NCI-H1417 (cell line): ENCODE measurements at regions not wholly inside any gene's neighbourhood (a gene's known extent, or its start where the extent isn't known, plus 50 kb on each side); places are given as distances from the start of the nearest gene placed in this dataset.
"Not testable (repeated sequence)": the region's sequence is repeated elsewhere in the genome, so short reads cannot be mapped to it uniquely, and the experiment has no call there.

Source experiments
- DNase-seq, 3 experiments: peaks; one replicate each; lab custom pipeline; 2025; lab: John Stamatoyannopoulos, UW

- DNase-seq = no peak
Measured at GRCh38 chr3:145022447-145022846, 1050.8 kb downstream of the DIPK2A start.

GRCh38 chr3:145024700-145025099, 1053.1 kb downstream of the DIPK2A start:
- no peak for DNase-seq

GRCh38 chr3:145027186-145027585, 1055.6 kb downstream of the DIPK2A start:
- not testable (repeated sequence) for DNase-seq

GRCh38 chr3:145032791-145033190, 1061.2 kb downstream of the DIPK2A start:
- DNase-seq = no peak

GRCh38 chr3:145035682-145036081, 1064.1 kb downstream of the DIPK2A start:
- no peak for DNase-seq

- not testable (repeated sequence) for DNase-seq
Measured at GRCh38 chr3:145054055-145054454, 1082.4 kb downstream of the DIPK2A start.

GRCh38 chr3:145055375-145056076, 1083.9 kb downstream of the DIPK2A start:
- no peak for DNase-seq

- no peak for DNase-seq
Measured at GRCh38 chr3:145058483-145058882, 1086.9 kb downstream of the DIPK2A start.

- DNase-seq = no peak
Measured at GRCh38 chr3:145063616-145064015, 1092.0 kb downstream of the DIPK2A start.

- peak in 1 of 3 experiments; percentile 21 for DNase-seq
Measured at GRCh38 chr3:145070795-145071194, 1090.2 kb downstream of the PLOD2 start.

- no peak for DNase-seq
Measured at GRCh38 chr3:145079436-145079835, 1081.5 kb downstream of the PLOD2 start.

- no peak for DNase-seq
Measured at GRCh38 chr3:145087038-145087437, 1073.9 kb downstream of the PLOD2 start.

GRCh38 chr3:145088917-145089316, 1072.1 kb downstream of the PLOD2 start:
- no peak for DNase-seq

- no peak for DNase-seq
Measured at GRCh38 chr3:145089337-145089736, 1071.6 kb downstream of the PLOD2 start.

- peak in 1 of 3 experiments; percentile 14 for DNase-seq
Measured at GRCh38 chr3:145094355-145094941, 1066.5 kb downstream of the PLOD2 start.

GRCh38 chr3:145111141-145111540, 1049.8 kb downstream of the PLOD2 start:
- not testable (repeated sequence) for DNase-seq

- DNase-seq = no peak
Measured at GRCh38 chr3:145116769-145117168, 1044.2 kb downstream of the PLOD2 start.

GRCh38 chr3:145118303-145118702, 1042.7 kb downstream of the PLOD2 start:
- no peak for DNase-seq

- DNase-seq = peak in 1 of 3 experiments; percentile 7
Measured at GRCh38 chr3:145124900-145125678, 1035.9 kb downstream of the PLOD2 start.

GRCh38 chr3:145133281-145133680, 1027.7 kb downstream of the PLOD2 start:
- DNase-seq = no peak

GRCh38 chr3:145134738-145135137, 1026.2 kb downstream of the PLOD2 start:
- DNase-seq = no peak

GRCh38 chr3:145144361-145144760, 1016.6 kb downstream of the PLOD2 start:
- DNase-seq = no peak

- DNase-seq = peak in 2 of 3 experiments; percentile 29 to 82
Measured at GRCh38 chr3:145145461-145145860, 1015.5 kb downstream of the PLOD2 start.
